K562 (cell line): ENCODE measurements at regions not wholly inside any gene's neighbourhood (a gene's known extent, or its start where the extent isn't known, plus 50 kb on each side); places are given as distances from the start of the nearest gene placed in this dataset.
A peak's percentile ranks its signal among the peaks of the same experiment; 100 is the strongest.

Experiments
- CHCHD3 ChIP-seq: fragments of 250-450 bp; sonication (Bioruptor Pico); IDR thresholded peaks from 2 replicates; pipeline ENCODE4 v2.1.2; 2022; ENCODE audit warnings: mild to moderate bottlenecking
- EP400 ChIP-seq: fragments of 450-650 bp; IDR thresholded peaks from 2 replicates; pipeline ENCODE4 v1.6.1; 2017; ENCODE audit warnings: antibody characterized with exemption, mild to moderate bottlenecking, moderate library complexity
- FUS ChIP-seq: fragments of 200-400 bp; formaldehyde crosslinking; optimal IDR thresholded peaks from 2 replicates; pipeline ENCODE3; 2017; ENCODE audit warnings: low read depth, low read length
- HDAC2 ChIP-seq: fragments of 450-650 bp; IDR thresholded peaks from 2 replicates; pipeline ENCODE4 v1.6.1; 2016; ENCODE audit warnings: mild to moderate bottlenecking
- JUN ChIP-seq, 2 experiments: sonication (generic) in 1 of 2; formaldehyde crosslinking in 1 of 2; IDR thresholded peaks; 2 replicates each; pipeline versions ENCODE4 v1.6.1 to v1.8.0; 2012 to 2022; ENCODE audit warnings: borderline replicate concordance in 2 of 2, mild to moderate bottlenecking in 2 of 2, improper control_type of control experiment in 1 of 2, low read depth in 1 of 2, low read length in 1 of 2, missing genetic modification reagents in 1 of 2
- MAFK ChIP-seq: IDR thresholded peaks from 2 replicates; pipeline ENCODE4 v1.6.1; 2011; ENCODE audit warnings: low read length, improper control_type of control experiment
- NR2C2 ChIP-seq, 2 experiments: fragments of 200-800 bp in 1 of 2; sonication (Bioruptor generic) in 1 of 2; sonication (generic) in 1 of 2; formaldehyde crosslinking in 1 of 2; IDR thresholded peaks; 2 replicates each; pipeline versions ENCODE4 v1.6.1 to v1.8.0; 2016 to 2022; ENCODE audit warnings: mild to moderate bottlenecking in 1 of 2, missing compliant biosample characterization in 1 of 2, missing genetic modification characterization in 1 of 2, missing genetic modification reagents in 1 of 2
- RAD21 ChIP-seq, 2 experiments: fragments of 250-450 bp in 1 of 2; fragments of 450-650 bp in 1 of 2; sonication (Bioruptor Pico) in 1 of 2; formaldehyde crosslinking in 1 of 2; IDR thresholded peaks in 1 of 2; conservative IDR thresholded peaks in 1 of 2; 2 replicates each; pipeline versions ENCODE4 v1.4.0 to v1.8.0; 2020 to 2022; ENCODE audit warnings: mild to moderate bottlenecking in 2 of 2, moderate library complexity in 1 of 2
- RB1 ChIP-seq: fragments of 450-650 bp; IDR thresholded peaks from 2 replicates; pipeline ENCODE4 v1.6.1; 2017; ENCODE audit warnings: low read depth, mild to moderate bottlenecking
- RCOR1 ChIP-seq, 2 experiments: IDR thresholded peaks; 2 replicates each; pipeline ENCODE4 v1.6.1; 2012; ENCODE audit warnings: low read depth in 2 of 2, low read length in 2 of 2, borderline replicate concordance in 1 of 2, improper control_type of control experiment in 1 of 2
- SMAD3 ChIP-seq: fragments of 450-650 bp; formaldehyde crosslinking; conservative IDR thresholded peaks from 2 replicates; pipeline ENCODE4 v1.4.0; 2020; ENCODE audit warnings: mild to moderate bottlenecking
- SMC3 ChIP-seq: conservative IDR thresholded peaks from 2 replicates; pipeline ENCODE4 v1.6.1; 2011; ENCODE audit warnings: low read depth, low read length, improper control_type of control experiment; ENCODE audit not compliant: insufficient read depth
- THAP12 ChIP-seq: fragments of 250-450 bp; sonication (Bioruptor Pico); IDR thresholded peaks from 2 replicates; pipeline ENCODE4 v1.9.0; 2021; ENCODE audit warnings: mild to moderate bottlenecking, inconsistent platforms
- VEZF1 ChIP-seq: fragments of 200-800 bp; sonication (Bioruptor generic); IDR thresholded peaks from 2 replicates; pipeline ENCODE4 v1.6.1; 2017; ENCODE audit warnings: missing genetic modification characterization, missing compliant biosample characterization
- ZBTB9 ChIP-seq: fragments of 450-650 bp; formaldehyde crosslinking; IDR thresholded peaks from 2 replicates; pipeline ENCODE4 v1.4.0; 2020; ENCODE audit warnings: mild to moderate bottlenecking, moderate library complexity
- ZEB2 ChIP-seq: fragments of 450-650 bp; IDR thresholded peaks from 2 replicates; pipeline ENCODE4 v1.6.1; 2016
- ZNF146 ChIP-seq: IDR thresholded peaks from one replicate; pipeline ENCODE4 v1.6.1; 2018; ENCODE audit warnings: missing compliant biosample characterization; ENCODE audit not compliant: unreplicated experiment
- ZNF253 ChIP-seq: fragments of 250-450 bp; sonication (Bioruptor Pico); conservative IDR thresholded peaks from 2 replicates; pipeline ENCODE4 v1.6.1; 2021; ENCODE audit warnings: mild to moderate bottlenecking
- ZNF75A ChIP-seq: fragments of 450-650 bp; formaldehyde crosslinking; IDR thresholded peaks from 2 replicates; pipeline ENCODE4 v1.4.0; 2020; ENCODE audit warnings: mild to moderate bottlenecking
- ZNF764 ChIP-seq: fragments of 250-450 bp; sonication (Bioruptor Pico); IDR thresholded peaks from 2 replicates; pipeline ENCODE4 v1.4.0; 2020; ENCODE audit warnings: low read depth, mild to moderate bottlenecking, moderate library complexity
- TF ChIP-seq, protein P1 (sequence below): fragments of 450-650 bp; IDR thresholded peaks from 2 replicates; pipeline ENCODE4 v1.6.1; 2016

DNA sequence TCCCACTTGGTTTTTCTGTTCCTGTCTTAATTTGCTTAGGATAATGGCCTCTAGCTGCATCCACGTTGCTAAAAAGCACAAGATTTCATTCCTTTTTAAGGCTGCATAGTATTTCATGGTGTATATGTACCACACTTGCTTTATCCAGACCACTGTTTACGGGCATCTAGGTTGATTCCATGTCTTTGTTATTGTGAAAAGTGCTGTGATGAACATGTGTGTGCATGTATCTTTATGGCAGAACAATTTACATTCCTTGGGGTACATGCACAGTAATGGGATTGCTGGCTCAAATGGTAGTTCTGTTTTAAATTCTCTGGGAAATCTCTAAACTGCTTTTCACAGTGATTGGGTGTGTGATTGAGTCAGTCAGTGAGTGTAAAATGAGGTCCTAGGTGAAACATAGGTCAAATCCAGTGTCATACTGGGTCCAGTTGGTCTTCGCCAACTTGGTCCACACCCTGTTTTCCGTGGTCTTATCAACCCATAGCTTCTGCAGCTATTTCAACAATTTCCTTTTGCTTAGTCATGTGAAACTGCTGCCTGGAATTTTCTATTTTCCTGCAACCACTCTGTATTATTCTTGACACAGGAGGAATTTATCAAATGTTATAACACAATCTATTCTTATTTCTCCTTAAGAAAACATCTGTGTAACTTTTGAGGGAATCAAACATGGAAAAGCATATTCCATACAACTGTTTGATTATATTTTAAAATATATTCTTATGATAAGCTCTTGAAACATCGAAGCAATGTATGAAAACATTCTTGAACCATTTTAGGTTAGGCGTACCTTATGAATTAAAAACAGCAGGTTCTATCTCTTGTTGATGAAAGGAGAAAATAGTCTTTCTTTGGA lies 82.9 kb downstream of the ADCYAP1 start (continued):
- TF ChIP-seq RAD21 (CRISPR knock-in tag; conservative IDR thresholded peaks at IDR 0.05 in 1 of 2, IDR thresholded peaks at IDR 0.05 in 1 of 2) (peak in 1 of 2 experiments; percentile 25; a peak in 1 of 4 replicates), ZNF146 (CRISPR knock-in tag) (peak; percentile 90), FUS (no peak), MAFK (peak; percentile 94), THAP12 (CRISPR knock-in tag) (no peak), SMC3 (no peak), VEZF1 (CRISPR knock-in tag) (peak; percentile 60; the same call in 1 of the 2 replicates), ZNF764 (CRISPR knock-in tag) (no peak), HDAC2 (peak; percentile 100), ZNF253 (CRISPR knock-in tag) (no peak), CHCHD3 (CRISPR knock-in tag) (no peak), JUN (IDR thresholded peaks at IDR 0.05; ENCODE audit: borderline replicate concordance, low read depth, low read length) (peak; percentile 59; the same call in 1 of the 2 replicates), JUN (CRISPR knock-in tag; IDR thresholded peaks at IDR 0.05; ENCODE audit: borderline replicate concordance) (no peak), ZBTB9 (CRISPR knock-in tag) (peak; percentile 71; the same call in 1 of the 2 replicates), ZEB2 (peak; percentile 85; the same call in 1 of the 2 replicates), EP400 (0 out of 2 replicates have a peak, but pooled peaks have one; percentile 43), ZNF75A (0 out of 2 replicates have a peak, but pooled peaks have one; percentile 8), RCOR1 (IDR thresholded peaks at IDR 0.05; ENCODE audit: borderline replicate concordance in 1 of 2, low read depth in 2 of 2, low read length in 2 of 2) (peak; percentile 99 to 100), NR2C2 (CRISPR knock-in tag; IDR thresholded peaks at IDR 0.05) (no peak), NR2C2 (tag; IDR thresholded peaks at IDR 0.05) (peak; percentile 88), RB1 (0 out of 2 replicates have a peak, but pooled peaks have one; percentile 15), SMAD3 (CRISPR knock-in tag) (peak; percentile 69; the same call in 1 of the 2 replicates)
- TF ChIP-seq, protein P1, sequence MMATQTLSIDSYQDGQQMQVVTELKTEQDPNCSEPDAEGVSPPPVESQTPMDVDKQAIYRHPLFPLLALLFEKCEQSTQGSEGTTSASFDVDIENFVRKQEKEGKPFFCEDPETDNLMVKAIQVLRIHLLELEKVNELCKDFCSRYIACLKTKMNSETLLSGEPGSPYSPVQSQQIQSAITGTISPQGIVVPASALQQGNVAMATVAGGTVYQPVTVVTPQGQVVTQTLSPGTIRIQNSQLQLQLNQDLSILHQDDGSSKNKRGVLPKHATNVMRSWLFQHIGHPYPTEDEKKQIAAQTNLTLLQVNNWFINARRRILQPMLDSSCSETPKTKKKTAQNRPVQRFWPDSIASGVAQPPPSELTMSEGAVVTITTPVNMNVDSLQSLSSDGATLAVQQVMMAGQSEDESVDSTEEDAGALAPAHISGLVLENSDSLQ: peak; percentile 83
